MM.1S (cell line): ENCODE measurements at regions not wholly inside any gene's neighbourhood (a gene's known extent, or its start where the extent isn't known, plus 50 kb on each side); places are given as distances from the start of the nearest gene placed in this dataset.

Source experiments
- EZH2 ChIP-seq: fragments of 300-600 bp; sonication (generic); optimal IDR thresholded peaks from 2 replicates; pipeline ENCODE3; 2017; ENCODE audit warnings: low read depth, mild to moderate bottlenecking, antibody characterized with exemption, low read length, mixed read lengths
- TF ChIP-seq, protein P1 (sequence below): fragments of 300-600 bp; sonication (generic); IDR thresholded peaks from 2 replicates; pipeline ENCODE4 v1.5.1; 2016; ENCODE audit warnings: antibody characterized with exemption, low read length, mixed read lengths

DNA sequence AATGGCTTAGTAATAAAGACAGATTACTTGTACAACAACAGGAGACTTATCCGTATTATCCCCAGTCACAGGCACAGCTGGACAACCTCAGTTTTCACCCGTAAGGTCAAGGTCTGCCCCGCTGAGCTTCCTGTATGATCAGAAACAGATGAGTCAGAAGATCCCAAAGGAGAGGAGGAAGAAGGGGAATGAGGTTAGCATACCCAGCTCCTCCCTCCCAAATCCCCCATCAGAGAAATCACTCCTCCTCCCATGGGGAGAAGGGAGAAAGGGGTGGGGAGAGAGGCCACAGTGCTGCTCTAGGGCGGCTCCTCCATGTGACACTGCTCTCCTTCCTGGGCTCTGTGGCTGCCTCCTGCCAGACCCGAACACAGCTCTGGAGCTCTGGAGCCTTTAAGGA, 53.8 kb upstream of the SPTBN1 start:
- TF ChIP-seq, protein P1, sequence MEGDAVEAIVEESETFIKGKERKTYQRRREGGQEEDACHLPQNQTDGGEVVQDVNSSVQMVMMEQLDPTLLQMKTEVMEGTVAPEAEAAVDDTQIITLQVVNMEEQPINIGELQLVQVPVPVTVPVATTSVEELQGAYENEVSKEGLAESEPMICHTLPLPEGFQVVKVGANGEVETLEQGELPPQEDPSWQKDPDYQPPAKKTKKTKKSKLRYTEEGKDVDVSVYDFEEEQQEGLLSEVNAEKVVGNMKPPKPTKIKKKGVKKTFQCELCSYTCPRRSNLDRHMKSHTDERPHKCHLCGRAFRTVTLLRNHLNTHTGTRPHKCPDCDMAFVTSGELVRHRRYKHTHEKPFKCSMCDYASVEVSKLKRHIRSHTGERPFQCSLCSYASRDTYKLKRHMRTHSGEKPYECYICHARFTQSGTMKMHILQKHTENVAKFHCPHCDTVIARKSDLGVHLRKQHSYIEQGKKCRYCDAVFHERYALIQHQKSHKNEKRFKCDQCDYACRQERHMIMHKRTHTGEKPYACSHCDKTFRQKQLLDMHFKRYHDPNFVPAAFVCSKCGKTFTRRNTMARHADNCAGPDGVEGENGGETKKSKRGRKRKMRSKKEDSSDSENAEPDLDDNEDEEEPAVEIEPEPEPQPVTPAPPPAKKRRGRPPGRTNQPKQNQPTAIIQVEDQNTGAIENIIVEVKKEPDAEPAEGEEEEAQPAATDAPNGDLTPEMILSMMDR: no peak
- TF ChIP-seq EZH2: no peak
